Spleen (tissue), 11 donors: ENCODE measurements at regions not wholly inside any gene's neighbourhood (a gene's known extent, or its start where the extent isn't known, plus 50 kb on each side); places are given as distances from the start of the nearest gene placed in this dataset.

Experiments used
- DNase-seq: peaks from one replicate; pipeline ENCODE4 v3.0.0-alpha.2; 2020
- H3K27ac ChIP-seq, 8 donors: fragments of 200-600 bp; sonication (generic) in 7 of 8; 1 replicate in 4 of 8; 2 replicates in 4 of 8; pipeline versions ENCODE4 v1.5.0 to v1.8.0; 2016 to 2021; ENCODE audit warnings: inconsistent platforms in 4 of 8, mild to moderate bottlenecking in 4 of 8, moderate library complexity in 1 of 8
- H3K27me3 ChIP-seq, 7 donors: fragments of 200-600 bp; sonication (generic) in 6 of 7; replicated peaks in 1 of 7; 1 replicate in 4 of 7; 2 replicates in 3 of 7; pipeline versions ENCODE4 v1.5.0 to v1.8.0; 2016 to 2021; ENCODE audit warnings: inconsistent platforms in 3 of 7, mild to moderate bottlenecking in 1 of 7
- H3K36me3 ChIP-seq, 6 donors: fragments of 200-600 bp; sonication (generic) in 5 of 6; 1 replicate in 4 of 6; 2 replicates in 2 of 6; pipeline versions ENCODE4 v1.5.0 to v1.8.0; 2016 to 2021; ENCODE audit warnings: inconsistent platforms in 2 of 6
- H3K4me1 ChIP-seq, 6 donors: fragments of 200-600 bp; sonication (generic) in 5 of 6; 1 replicate in 3 of 6; 2 replicates in 3 of 6; pipeline versions ENCODE4 v1.5.0 to v1.8.0; 2016 to 2021; ENCODE audit warnings: inconsistent platforms in 3 of 6
- H3K4me3 ChIP-seq, 8 donors: fragments of 200-600 bp; sonication (generic) in 7 of 8; 1 replicate in 4 of 8; 2 replicates in 4 of 8; pipeline versions ENCODE4 v1.5.0 to v1.8.0; 2016 to 2021; ENCODE audit warnings: inconsistent platforms in 4 of 8, mild to moderate bottlenecking in 4 of 8, moderate library complexity in 2 of 8
- H3K9me3 ChIP-seq, 8 donors: fragments of 200-600 bp; sonication (generic) in 7 of 8; 1 replicate in 4 of 8; 2 replicates in 4 of 8; pipeline versions ENCODE4 v1.5.0 to v1.8.0; 2016 to 2021; ENCODE audit warnings: inconsistent platforms in 4 of 8
- POLR2A ChIP-seq, 3 donors: fragments of 450-650 bp; IDR thresholded peaks; one replicate each; pipeline ENCODE4 v1.5.1; 2017; ENCODE audit warnings: antibody characterized with exemption in 3 of 3, mild to moderate bottlenecking in 1 of 3
- POLR2AphosphoS5 ChIP-seq, 3 donors: sonication (generic); formaldehyde crosslinking; IDR thresholded peaks; one replicate each; pipeline ENCODE4 v1.5.1; 2017; ENCODE audit warnings: antibody characterized with exemption in 3 of 3
- WGBS, 5 donors: extraction: QIAGEN DNeasy Blood & Tissue Kit in 3 of 5; methylation state at CpG; one replicate each; pipeline versions ENCODE4 v1.1.5 to v1.1.7; 2013 to 2018; 5-methylcytosine and 5-hydroxymethylcytosine counted together
- intact Hi-C: fragments of 100-400 bp; cut with DNase I; formaldehyde crosslinking; loops from one replicate; pipeline ENCODE4 v1.15.0; 2023; ENCODE audit warnings: low total_unique reads
- TF ChIP-seq, protein P1 (sequence below), 11 experiments: fragments of 200-600 bp in 7 of 11; fragments of 450-650 bp in 4 of 11; sonication (generic) in 4 of 11; IDR thresholded peaks in 8 of 11; conservative IDR thresholded peaks in 3 of 11; 1 replicate in 7 of 11; 2 replicates in 4 of 11; pipeline versions ENCODE4 v1.4.0 to v1.8.0; 2016 to 2021; ENCODE audit warnings: antibody characterized with exemption in 11 of 11, inconsistent platforms in 4 of 11, mild to moderate bottlenecking in 1 of 11
- donor health status: healthy with polysubstance abuse.
- donor health status: DM: no; HTN: no; CAD: no; lungs with moderate emphysema.
- donor health status: DM: no; HTN: no; CAD: no.
- donor health status: Bipolar disorder and iron deficiency.
- donor health status: healthy.
- donor health status: DM: no; HTN: no; CAD: no.
- donor health status: DM: yes; HTN: yes; CAD: no.

DNA sequence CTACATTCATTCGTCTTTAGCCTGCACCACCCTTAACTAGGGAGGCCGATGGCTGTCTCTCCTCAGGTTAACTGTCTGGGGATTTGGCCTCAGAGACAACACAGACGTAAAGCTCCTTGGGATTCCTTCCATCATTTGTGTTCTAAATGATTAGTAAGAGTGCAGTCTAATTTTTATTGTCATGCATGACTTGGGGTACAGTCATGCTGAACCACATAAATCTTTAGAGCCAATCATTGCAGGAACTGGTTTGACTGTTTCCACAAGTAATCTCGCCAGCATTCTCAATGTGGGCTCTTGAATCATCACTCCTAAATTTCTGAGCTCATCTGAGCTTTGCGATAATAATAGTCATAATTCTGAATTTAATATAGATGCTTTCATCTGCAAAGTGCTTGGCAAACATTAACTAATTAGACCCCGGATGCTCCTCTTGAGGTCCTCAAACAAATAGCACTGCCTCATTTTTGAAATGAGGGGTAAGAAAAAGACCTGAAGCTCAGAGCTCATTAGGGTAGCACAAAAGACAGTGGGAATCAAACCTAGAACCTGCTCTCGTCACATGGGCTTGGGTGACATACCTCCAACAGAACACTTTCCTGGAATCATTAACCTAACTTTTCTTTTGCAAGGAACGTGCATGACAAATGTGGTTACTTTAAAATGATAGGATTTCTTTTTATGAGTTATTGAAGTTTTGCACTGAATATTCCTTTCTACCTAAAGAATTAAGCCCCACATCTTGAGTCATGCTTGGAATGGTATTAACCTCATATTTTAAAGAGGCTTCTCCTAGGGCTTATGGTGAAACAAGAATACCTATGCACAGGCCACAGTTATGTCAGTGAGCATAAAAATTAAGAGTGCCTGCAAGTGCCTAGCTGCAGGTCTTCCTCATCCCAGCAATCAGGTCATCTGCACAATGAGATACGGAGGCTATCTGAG lies 118.9 kb upstream of the NRP1 start:
- no peak for TF ChIP-seq POLR2A (IDR thresholded peaks at IDR 0.05)
- TF ChIP-seq, protein P1, sequence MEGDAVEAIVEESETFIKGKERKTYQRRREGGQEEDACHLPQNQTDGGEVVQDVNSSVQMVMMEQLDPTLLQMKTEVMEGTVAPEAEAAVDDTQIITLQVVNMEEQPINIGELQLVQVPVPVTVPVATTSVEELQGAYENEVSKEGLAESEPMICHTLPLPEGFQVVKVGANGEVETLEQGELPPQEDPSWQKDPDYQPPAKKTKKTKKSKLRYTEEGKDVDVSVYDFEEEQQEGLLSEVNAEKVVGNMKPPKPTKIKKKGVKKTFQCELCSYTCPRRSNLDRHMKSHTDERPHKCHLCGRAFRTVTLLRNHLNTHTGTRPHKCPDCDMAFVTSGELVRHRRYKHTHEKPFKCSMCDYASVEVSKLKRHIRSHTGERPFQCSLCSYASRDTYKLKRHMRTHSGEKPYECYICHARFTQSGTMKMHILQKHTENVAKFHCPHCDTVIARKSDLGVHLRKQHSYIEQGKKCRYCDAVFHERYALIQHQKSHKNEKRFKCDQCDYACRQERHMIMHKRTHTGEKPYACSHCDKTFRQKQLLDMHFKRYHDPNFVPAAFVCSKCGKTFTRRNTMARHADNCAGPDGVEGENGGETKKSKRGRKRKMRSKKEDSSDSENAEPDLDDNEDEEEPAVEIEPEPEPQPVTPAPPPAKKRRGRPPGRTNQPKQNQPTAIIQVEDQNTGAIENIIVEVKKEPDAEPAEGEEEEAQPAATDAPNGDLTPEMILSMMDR (IDR thresholded peaks at IDR 0.05 in 8 of 11, conservative IDR thresholded peaks at IDR 0.05 in 3 of 11), result no peak
- TF ChIP-seq POLR2AphosphoS5 (IDR thresholded peaks at IDR 0.05), result no peak
- Histone ChIP-seq H3K4me3 (no peak overlapping the region), H3K4me1 (no peaks in the 10 kb centered on the region), H3K27me3 (no peaks in the 10 kb centered on the region), H3K9me3 (peaks cover 0 to 12% (median 5%) of the 10 kb centered on the region in 8 donors), H3K27ac (no peak overlapping the region), H3K36me3 (no peaks in the 10 kb centered on the region)
- 78 to 88% (median 82%) methylated on average over 9 of the region's 9 CpGs for WGBS, 5 donors
- no peak for DNase-seq
- intact Hi-C loops, result no loop called here

DNA sequence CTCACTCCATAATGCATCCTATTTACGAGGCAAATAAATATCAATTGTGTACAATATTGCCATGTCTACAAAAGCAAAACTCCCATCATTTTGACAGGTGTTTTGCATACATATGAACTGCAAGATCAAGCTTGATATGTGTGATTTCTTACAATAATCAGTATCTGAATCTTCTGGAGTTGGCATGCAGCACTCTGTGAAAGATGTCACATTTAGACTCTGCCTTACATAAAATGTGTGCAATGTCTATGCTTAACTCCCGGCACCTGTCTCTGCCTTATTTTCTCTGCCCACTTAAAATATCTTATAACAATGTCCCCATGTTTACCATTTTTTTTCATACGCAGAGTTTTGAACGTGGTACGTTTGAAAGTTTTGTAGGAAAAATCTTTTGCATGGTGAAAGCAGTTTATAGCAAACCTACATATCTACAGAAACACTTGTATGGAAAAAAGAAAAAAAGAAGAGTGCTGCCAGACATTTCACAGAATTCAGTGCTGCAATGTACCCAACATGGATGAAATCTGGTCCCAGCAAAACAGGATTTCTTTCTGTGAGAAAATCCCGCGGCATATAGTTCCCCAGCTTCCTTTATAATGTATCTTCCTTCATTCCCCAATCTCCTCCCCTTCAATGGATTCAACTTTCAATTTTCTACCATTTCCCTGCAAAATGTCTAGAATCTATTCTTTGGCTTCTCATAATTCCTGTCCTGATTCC lies 114.1 kb upstream of the NRP1 start:
- TF ChIP-seq POLR2AphosphoS5 (IDR thresholded peaks at IDR 0.05), result no peak
- TF ChIP-seq, protein P1 (IDR thresholded peaks at IDR 0.05 in 8 of 11, conservative IDR thresholded peaks at IDR 0.05 in 3 of 11), result no peak
- TF ChIP-seq POLR2A (IDR thresholded peaks at IDR 0.05), result no peak
- Histone ChIP-seq H3K4me3 (no peak overlapping the region), H3K9me3 (peaks cover 0 to 12% (median 5%) of the 10 kb centered on the region in 8 donors), H3K27ac (no peak overlapping the region), H3K4me1 (no peaks in the 10 kb centered on the region), H3K27me3 (no peaks in the 10 kb centered on the region), H3K36me3 (no peaks in the 10 kb centered on the region)
- DNase-seq, result no peak
- intact Hi-C loops, result no loop called here
- 88 to 93% (median 91%) methylated on average over 7 of the region's 7 CpGs for WGBS, 5 donors

DNA sequence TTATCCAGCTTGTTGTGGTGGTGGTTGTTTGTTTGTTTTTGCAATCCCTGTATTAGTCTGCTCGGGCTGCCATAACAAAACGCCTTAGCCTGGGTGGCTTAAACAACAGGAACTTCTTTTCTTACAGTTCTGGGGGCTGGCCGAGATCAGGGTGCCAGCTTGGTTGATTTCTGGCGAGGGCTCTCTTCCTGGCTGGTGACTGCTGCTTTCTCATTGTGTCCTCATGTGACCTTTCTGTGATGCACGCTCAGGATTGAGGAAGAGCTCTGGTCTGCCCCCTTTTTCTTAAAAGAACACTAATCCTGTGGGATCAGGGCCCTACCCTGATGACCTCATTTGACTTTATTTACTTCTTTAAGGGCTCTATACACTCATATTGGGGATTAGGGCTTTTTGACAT lies 107.1 kb upstream of the NRP1 start:
- H3K27me3 ChIP-seq, result no peaks in the 10 kb centered on the region
- no peak overlapping the region for H3K27ac ChIP-seq
- 44 to 64% (median 50%) methylated on average over 5 of the region's 5 CpGs for WGBS, 5 donors
- intact Hi-C loops, result no loop called here
- TF ChIP-seq POLR2AphosphoS5 (IDR thresholded peaks at IDR 0.05), result no peak
- TF ChIP-seq, protein P1 (IDR thresholded peaks at IDR 0.05 in 8 of 11, conservative IDR thresholded peaks at IDR 0.05 in 3 of 11), result no peak
- TF ChIP-seq POLR2A (IDR thresholded peaks at IDR 0.05), result no peak
- H3K9me3 ChIP-seq, result no peaks in the 10 kb centered on the region
- DNase-seq, result no peak
- no peaks in the 10 kb centered on the region for H3K4me1 ChIP-seq
- H3K4me3 ChIP-seq, result no peak overlapping the region
- no peaks in the 10 kb centered on the region for H3K36me3 ChIP-seq

DNA sequence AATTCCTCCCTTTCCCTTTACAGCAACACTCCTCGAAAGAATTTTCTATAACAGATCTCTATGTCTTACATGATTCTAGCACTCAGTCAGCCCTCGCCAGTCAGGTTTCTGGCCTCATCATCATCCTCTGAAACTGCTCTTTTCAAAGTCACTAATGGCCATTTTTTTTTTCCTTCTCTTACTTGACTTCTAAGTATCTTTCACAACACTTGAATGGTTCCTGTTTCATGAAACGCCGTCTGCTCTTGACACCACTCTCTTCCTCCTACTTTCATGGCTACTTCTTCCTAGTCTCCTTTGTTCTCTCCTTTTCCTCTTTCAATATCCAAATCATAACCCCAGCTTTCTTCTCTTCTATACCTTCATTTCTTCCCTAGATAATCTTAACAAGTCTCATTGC lies 100.5 kb upstream of the NRP1 start:
- no peak for DNase-seq
- TF ChIP-seq POLR2A (IDR thresholded peaks at IDR 0.05) (no peak), POLR2AphosphoS5 (IDR thresholded peaks at IDR 0.05) (no peak)
- TF ChIP-seq, protein P1 (IDR thresholded peaks at IDR 0.05 in 8 of 11, conservative IDR thresholded peaks at IDR 0.05 in 3 of 11), result no peak
- WGBS, 5 donors, result 32 to 52% (median 42%) methylated on average over 4 of the region's 4 CpGs
- Histone ChIP-seq H3K36me3 (no peaks in the 10 kb centered on the region), H3K4me1 (no peaks in the 10 kb centered on the region), H3K4me3 (no peak overlapping the region), H3K27ac (no peak overlapping the region), H3K27me3 (no peaks in the 10 kb centered on the region), H3K9me3 (no peaks in the 10 kb centered on the region)
- intact Hi-C loops, result no loop called here
